GM18867 (cell line): ENCODE measurements at regions not wholly inside any gene's neighbourhood (a gene's known extent, or its start where the extent isn't known, plus 50 kb on each side); places are given as distances from the start of the nearest gene placed in this dataset.

Experiments used
- ATAC-seq: cut with Tn5 transposase; IDR thresholded peaks from one replicate; pipeline ENCODE4 v1.9.1; 2021; ENCODE audit warnings: mild to moderate bottlenecking, moderate library complexity; ENCODE audit not compliant: unreplicated experiment

- no peak for ATAC-seq
These were observed 1022.5 kb downstream of the TBC1D22A start for GRCh38 chr22:47784991-47785390.

GRCh38 chr22:47784367-47784983 is 1022.0 kb downstream of the TBC1D22A start:
- no peak for ATAC-seq

- no peak for ATAC-seq
These were observed 1021.2 kb downstream of the TBC1D22A start for GRCh38 chr22:47783433-47784366.

- no peak for ATAC-seq
These were observed 1020.1 kb downstream of the TBC1D22A start for GRCh38 chr22:47782328-47783075.

- no peak for ATAC-seq
These were observed 1019.1 kb downstream of the TBC1D22A start for GRCh38 chr22:47781427-47782111.

- no peak for ATAC-seq
These were observed 1018.6 kb downstream of the TBC1D22A start for GRCh38 chr22:47781024-47781423.

GRCh38 chr22:47780281-47780875 is 1017.9 kb downstream of the TBC1D22A start:
- ATAC-seq: no peak

GRCh38 chr22:47779474-47779873 is 1017.0 kb downstream of the TBC1D22A start:
- no peak for ATAC-seq

- ATAC-seq: no peak
These were observed 1015.8 kb downstream of the TBC1D22A start for GRCh38 chr22:47778160-47778658.

GRCh38 chr22:47777426-47777825 is 1015.0 kb downstream of the TBC1D22A start:
- no peak for ATAC-seq

- no peak for ATAC-seq
These were observed 1013.9 kb downstream of the TBC1D22A start for GRCh38 chr22:47776329-47776728.

GRCh38 chr22:47775686-47776085 is 1013.2 kb downstream of the TBC1D22A start:
- no peak for ATAC-seq

GRCh38 chr22:47775191-47775590 is 1012.7 kb downstream of the TBC1D22A start:
- ATAC-seq: no peak

- ATAC-seq: no peak
These were observed 1011.2 kb downstream of the TBC1D22A start for GRCh38 chr22:47773635-47774034.

- ATAC-seq: no peak
These were observed 1010.4 kb downstream of the TBC1D22A start for GRCh38 chr22:47772864-47773263.

GRCh38 chr22:47769652-47770051 is 1007.2 kb downstream of the TBC1D22A start:
- no peak for ATAC-seq

- no peak for ATAC-seq
These were observed 1005.6 kb downstream of the TBC1D22A start for GRCh38 chr22:47768027-47768426.

- no peak for ATAC-seq
These were observed 1005.0 kb downstream of the TBC1D22A start for GRCh38 chr22:47767403-47767802.

GRCh38 chr22:47765757-47766156 is 1003.3 kb downstream of the TBC1D22A start:
- ATAC-seq: no peak

GRCh38 chr22:47762141-47762540 is 999.7 kb downstream of the TBC1D22A start:
- no peak for ATAC-seq
